HG03460 (cell line): ENCODE measurements at regions not wholly inside any gene's neighbourhood (a gene's known extent, or its start where the extent isn't known, plus 50 kb on each side); places are given as distances from the start of the nearest gene placed in this dataset.
"Not testable (repeated sequence)": the region's sequence is repeated elsewhere in the genome, so short reads cannot be mapped to it uniquely, and the experiment has no call there.

Experiments
- ATAC-seq: cut with Tn5 transposase; IDR thresholded peaks from one replicate; pipeline ENCODE4 v1.9.1; 2021; ENCODE audit not compliant: unreplicated experiment

GRCh38 chr2:84223191-84223590 lies 235.9 kb downstream of the SUCLG1 start:
- ATAC-seq, result no peak

DNA sequence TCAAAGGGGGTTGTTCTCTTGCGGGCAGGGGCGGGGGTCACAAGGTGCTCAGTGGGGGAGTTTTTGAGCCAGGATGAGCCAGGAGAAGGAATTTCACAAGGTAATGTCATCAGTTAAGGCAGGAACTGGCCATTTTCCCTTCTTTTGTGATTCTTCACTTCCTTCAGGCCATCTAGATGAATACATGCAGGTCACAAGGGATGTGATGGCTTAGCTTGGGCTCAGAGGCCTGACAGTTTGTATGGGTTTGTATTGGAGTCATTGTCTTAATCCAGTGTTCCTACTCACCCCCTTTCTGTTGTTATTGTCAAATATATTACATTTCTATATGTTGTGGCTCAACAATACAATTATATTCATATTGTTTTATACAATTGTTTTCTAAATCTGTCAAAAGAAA lies 238.0 kb downstream of the SUCLG1 start:
- not testable (repeated sequence) for ATAC-seq

- no peak for ATAC-seq
Measured at GRCh38 chr2:84217456-84217855, 241.6 kb downstream of the SUCLG1 start.

DNA sequence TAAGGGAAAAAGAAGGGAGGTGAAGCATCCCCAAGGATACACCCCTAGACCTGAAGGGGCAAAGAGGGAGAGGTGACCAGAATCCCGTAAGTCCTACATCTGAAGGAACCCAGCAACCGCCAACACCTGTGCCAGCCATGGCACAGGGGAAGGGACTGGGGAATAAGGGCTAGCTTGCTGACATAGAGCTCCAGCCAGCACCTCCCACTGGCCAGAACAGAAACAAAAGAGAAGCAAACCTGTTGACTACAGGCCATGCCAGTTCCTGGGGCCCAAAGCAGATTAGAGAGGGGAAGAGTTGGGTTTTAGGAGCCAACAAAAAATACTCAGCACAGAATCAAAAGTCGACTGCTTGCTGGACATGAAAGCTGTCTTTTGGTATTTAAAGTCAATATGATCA lies 244.6 kb downstream of the SUCLG1 start:
- no peak for ATAC-seq

DNA sequence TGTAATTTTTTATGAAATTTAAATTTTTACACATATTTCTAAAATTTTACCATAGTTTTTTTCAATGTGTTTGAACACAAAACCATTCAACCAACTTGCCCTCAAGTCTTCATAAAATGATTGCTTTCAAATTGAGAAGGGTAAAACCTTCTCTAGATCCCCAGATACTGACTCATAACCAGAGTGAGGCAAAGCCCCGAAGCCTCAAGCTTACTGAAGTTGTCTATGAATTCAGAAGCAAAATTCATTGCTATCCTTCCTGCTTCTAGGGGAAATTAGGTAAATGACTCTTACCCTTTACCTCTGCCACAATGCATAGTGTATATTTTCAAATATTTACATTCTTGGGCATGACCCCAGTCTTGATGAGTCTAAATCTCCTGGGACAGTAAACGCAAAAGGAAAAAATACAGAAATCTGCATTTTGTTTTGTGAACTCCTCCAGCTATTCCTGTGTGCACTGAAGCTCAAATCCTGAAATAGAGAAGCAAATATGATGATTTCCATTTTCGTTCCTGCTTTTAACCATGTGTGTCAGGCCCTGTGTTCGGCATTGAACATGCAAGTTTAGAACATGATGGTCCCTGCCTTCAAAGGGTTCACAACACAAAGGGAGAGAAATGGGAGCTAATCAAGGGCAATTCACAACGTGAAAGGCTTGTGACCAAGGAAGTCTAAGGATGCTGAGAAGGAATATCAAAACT lies 246.3 kb downstream of the SUCLG1 start:
- peak; percentile 85 for ATAC-seq

GRCh38 chr2:84209941-84210340 lies 249.1 kb downstream of the SUCLG1 start:
- no peak for ATAC-seq

DNA sequence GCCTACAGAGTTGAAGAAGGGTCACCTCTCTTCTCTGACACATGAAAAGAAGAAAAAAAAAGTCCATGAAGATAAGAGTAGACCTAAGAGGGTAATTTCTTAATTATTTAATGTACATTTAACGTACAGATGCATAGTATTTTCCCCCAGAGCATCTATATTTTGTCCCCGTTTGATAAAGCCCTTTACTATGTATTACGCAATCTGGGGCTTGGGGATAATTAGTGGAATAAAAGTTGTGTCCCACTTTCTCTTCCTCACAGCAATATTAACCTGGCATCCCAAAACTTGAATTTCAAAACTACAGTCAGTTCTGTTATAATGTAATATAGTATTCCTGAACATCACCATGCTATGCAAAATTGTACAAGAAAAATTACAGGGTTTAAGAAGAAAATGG lies 254.1 kb downstream of the SUCLG1 start:
- no peak for ATAC-seq

GRCh38 chr2:84202166-84202565 lies 256.9 kb downstream of the SUCLG1 start:
- ATAC-seq, result no peak

- ATAC-seq, result no peak
Measured at GRCh38 chr2:84201158-84201557, 257.9 kb downstream of the SUCLG1 start.

GRCh38 chr2:84197901-84198300 lies 261.2 kb downstream of the SUCLG1 start:
- no peak for ATAC-seq

DNA sequence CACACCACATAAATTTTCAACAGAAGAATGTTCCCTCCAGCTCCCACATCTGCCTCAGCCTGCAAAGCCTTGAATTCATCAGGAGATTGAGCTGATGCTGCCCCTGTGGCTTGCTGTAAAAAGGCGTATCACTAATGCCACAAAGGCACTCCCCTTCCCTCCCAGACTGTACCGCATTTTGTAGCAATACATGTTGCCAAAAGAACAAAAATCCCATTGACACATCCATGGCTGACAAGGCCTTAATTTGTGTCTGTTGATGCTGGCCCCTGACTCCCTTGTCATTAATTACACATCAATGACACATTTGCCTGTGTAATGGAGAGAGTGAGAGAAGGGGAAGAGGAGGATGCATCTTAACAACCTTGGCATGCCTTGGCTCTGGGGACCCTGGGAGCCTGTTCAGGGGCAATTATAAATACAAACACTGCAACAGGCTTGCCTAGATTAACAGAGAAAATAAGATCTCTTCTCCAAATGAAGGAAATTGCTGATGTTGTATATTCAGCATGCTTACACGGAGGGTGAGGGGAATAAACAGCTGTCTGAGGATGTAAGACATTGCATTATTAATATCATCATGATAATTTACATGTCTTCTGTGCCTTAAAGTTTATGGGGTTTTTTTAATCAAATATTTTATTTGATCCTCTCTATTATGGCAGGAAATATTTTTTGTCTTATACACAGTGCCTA lies 264.0 kb downstream of the SUCLG1 start:
- no peak for ATAC-seq

- no peak for ATAC-seq
Measured at GRCh38 chr2:84194181-84194580, 264.9 kb downstream of the SUCLG1 start.

DNA sequence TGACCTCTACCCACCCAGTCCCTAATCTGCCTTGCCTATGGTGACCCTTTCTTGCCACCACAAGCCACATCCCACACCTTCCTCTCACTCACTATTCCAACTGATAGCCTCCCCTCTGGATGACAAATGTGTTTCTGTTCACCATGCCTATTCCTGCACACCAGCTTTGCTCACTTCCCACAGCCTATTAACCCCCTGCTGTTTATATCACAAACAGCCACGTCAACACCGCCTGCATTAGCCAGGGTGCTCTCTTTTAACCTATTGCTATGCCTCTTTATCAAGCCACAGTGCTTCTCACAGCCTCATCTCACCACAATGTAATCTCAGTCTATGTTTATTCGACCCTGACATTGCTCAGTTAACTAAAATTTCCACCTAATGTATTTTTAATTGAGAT lies 271.8 kb downstream of the SUCLG1 start:
- ATAC-seq, result no peak

- no peak for ATAC-seq
Measured at GRCh38 chr2:84181927-84182326, 277.2 kb downstream of the SUCLG1 start.

DNA sequence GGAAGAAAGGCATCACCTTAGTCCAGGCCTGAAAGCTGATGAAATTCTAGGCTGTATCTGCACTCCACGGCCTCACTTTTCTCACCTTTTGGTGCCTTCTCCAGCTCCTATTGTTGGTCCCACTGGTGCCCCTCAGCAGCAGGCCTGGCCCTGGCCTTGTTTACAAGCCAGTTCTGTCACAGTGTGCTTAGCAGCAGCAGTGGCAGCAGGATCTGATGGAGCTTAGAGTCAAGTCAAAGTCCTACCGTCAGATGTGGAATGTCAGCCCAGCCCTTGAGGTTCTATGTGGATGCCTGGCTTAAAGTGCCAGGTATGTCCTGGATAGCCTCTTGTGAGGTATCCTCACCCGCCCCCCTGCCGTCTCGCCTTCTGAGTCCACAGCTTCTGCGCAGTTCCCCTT lies 281.3 kb downstream of the SUCLG1 start:
- ATAC-seq, result no peak

- no peak for ATAC-seq
Measured at GRCh38 chr2:84175970-84176369, 283.1 kb downstream of the SUCLG1 start.

DNA sequence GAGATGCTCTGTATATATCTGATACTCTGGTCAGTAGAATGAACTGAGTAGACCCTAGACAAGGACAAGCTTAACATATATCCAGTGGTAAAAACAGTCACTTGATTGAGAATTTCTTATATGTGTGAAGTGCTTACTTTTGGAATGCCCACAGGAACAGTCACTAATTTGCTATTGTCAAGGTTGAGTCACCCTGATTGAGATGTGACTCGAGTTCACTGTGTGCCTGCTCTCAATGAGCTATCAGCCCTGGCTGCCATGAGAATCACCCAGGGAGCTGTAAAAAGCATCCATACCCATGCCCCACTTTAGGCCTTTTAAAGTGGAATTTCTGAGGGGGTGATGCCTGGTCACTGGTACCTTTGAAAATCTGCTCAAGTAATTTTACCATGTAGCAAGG lies 283.7 kb downstream of the SUCLG1 start:
- no peak for ATAC-seq

GRCh38 chr2:84173041-84173440 lies 286.0 kb downstream of the SUCLG1 start:
- no peak for ATAC-seq

DNA sequence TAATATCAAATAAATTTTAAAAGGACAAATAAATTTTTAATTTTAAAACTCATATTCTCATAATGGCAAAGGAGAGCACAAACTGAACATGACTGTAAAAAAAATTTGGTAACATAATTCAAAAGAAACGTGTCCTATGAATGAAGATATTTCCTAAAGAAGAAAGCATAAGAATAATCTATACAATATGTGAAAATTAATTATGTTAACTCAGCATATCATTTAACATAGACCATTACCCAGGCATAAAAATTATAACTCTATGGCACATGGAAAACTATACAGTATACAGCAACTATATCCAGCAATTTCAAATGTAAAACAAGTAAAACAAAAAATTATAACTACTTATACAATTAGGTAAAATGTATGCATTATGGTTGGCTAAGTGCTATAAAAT lies 288.1 kb downstream of the SUCLG1 start:
- no peak for ATAC-seq

DNA sequence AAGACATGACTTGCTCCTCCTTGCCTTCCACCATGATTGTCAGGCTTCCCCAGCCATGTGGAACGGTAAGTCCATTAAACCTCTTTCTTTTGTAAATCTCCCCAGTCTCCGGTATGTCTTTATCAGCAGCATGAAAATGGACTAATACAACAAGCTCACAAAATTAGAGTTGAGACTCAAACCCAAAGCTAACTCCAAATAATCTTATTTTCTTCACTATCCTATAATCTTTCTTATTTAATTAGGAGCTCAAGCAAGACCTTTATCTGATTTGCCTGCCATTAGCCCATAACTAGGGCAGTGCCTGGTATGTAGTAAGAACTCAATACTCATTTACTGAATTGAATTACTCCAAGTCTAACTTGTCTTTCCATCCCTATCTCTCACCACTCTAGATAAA lies 289.2 kb downstream of the SUCLG1 start:
- ATAC-seq, result no peak

DNA sequence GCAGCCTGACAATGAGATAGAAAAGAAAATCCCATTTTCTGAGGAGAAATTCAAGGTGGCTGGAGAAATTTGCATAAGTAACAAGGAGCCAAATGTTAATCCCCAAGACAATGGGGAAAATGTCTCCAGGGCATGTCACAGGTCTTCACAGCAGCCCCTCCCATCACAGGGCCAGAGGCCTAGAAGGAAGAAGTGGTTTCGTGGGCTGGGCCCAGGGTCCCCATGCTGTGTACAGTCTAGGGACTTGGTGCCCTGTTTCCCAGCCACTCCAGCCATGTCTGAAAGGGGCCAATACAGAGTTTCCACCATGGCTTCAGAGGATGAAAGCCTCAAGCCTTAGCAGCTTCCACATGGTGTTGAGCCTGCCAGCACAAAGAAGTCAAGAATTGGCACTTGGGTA lies 290.5 kb downstream of the SUCLG1 start:
- not testable (repeated sequence) for ATAC-seq

GRCh38 chr2:84165256-84165655 lies 293.8 kb downstream of the SUCLG1 start:
- ATAC-seq, result no peak

DNA sequence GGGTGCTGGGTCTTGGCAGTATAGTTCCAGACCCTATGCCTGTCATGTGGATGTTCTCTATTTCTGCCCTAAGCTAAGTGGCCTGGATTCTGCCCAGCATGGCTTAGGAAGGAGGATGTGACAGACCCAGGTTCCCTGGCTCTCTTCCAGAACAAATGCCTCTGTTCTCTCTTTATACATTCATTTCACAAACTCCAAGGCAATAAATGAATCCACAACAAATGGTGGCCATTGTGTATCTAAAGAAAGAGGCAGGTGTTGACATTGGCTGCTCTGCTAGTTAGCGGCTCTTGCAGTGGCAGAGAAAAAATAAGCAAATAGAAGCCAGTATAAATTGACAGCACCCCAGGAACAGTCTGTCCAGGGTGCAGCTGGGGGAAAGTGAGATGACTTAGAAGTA lies 298.6 kb downstream of the SUCLG1 start:
- ATAC-seq, result no peak
